ENCODE measurements at regions not wholly inside any gene's neighbourhood (a gene's known extent, or its start where the extent isn't known, plus 50 kb on each side); places are given as distances from the start of the nearest gene placed in this dataset.
A peak's percentile ranks its signal among the peaks of the same experiment; 100 is the strongest.
"Not testable (repeated sequence)": the region's sequence is repeated elsewhere in the genome, so short reads cannot be mapped to it uniquely, and the experiment has no call there.

- DNase-seq, result peak; percentile 19
These were observed 106.7 kb upstream of the SNRPN start for GRCh38 chr15:24848050-24848449.

DNA sequence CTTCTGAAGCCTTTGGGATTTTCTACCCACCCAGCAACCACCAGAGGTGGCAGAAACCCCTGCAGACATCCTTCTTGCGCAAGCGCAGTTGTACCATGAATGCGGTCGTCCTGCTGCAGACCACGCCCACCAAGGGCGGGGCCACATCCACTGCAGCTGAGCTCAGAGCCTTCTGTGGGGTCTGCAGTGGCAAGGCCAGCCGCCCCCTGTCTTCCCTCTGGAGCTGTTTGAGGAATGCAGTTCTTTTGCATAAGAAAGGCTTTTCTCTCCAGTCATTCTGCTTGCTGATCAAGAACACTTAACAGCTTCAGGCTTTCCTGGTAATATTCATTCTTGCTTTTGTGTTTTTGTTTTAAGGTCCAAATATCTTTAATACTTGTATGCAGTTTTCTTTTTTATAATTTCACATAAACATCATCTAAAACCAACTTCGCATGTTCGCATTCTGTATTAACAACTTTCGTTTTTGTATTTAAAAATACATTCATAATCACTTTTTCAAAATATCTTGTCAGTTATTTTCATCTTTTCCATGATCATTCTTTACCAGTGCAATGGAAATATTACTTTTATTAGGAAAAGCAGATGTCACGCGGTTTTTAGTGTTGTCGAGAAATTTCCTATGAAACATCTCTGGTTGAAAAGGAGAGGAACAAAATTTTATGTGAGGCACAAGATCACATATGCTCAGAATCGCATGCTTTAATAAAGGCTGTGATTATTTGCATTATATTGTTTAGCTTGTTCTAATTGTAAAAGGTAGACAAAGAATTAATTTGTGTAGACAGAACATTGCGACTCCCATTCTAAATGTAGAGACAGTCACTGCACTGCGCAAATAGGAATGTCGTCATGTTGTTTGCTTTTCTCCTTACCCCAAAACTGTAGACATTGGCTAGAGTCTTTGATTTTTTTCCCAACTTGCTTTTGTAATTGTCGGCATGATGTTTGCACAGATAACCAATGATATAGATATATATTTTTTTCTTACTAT is 98.1 kb upstream of the SNRPN start:
- no peak for DNase-seq

DNA sequence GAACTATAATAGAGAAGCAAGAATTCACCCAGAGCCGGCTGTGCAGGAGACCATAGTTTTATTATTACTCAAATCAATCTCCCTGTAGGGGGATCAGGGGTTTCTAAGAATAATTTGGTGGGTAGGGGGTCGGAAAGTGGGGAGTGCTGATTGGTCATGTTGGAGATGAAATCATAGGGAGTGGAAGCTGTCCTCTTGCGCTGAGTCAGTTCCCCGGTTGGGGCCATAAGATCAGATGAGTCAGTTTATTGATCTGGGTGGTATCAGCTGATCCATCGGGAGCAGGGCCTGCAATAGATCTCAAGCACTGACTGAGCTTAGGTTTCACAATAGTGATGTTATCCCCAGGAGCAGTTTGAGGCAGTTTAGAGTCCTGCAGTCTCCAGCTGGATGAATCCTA is 97.0 kb upstream of the SNRPN start:
- no peak for DNase-seq

DNA sequence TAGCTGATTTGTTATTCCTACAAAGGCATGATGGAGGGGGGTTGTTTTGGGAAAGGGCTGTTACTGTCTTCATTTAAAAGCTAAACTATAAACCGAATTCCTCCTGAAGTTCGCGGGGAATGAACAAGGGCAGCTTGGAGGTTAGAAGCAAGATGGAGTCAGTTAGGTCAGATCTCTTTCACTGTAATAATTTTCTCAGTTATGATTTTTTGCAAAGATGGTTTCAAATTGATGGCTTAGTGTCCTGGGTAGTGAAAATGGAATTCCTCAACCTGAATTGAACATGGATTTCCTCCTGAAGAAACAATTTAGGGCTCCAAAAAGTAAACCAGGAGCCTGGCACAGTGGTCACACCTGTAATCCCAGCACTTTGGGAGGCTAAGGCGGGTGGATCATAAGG is 96.6 kb upstream of the SNRPN start:
- DNase-seq, result not testable (repeated sequence)

DNA sequence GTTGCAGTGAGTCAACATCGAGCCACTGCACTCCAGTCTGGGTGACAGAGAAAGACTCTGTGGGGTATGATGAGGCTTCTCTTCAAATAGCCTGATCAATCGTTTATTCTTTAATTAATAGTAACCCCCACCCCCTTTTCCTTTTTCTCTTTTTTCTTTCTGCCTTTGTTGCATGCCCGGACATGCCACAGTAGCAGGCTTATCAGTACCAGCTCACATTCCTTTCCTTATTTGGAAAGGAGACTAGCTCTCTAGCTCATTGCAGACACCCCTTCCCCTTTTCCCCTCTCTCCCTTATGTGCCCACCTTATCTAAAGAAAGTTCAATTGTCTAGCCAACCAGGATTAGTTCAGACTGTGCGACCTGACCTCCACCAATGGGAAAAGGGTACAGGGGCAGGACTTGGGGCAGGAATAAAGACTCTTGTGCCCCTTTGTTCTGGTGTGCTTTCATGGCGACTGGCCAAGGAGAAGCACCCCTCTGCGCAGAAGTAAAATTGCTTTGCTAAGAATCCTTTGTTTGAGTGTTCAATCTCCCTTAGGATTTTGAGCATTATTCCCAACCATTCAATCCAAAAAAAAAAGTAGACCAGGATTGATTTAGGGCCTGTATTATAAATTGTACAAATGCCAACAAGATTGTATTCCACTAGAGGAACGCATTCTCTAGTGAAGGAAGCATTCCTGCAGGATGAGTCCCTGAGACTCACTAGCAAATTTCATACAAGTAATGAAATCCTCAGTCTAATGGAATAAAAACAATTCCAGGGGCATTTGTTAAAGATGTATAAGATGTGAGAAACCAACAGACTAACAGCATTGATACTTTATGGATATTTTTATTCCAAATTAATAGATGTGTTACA is 95.8 kb upstream of the SNRPN start:
- DNase-seq, result no peak

- no peak for DNase-seq
These were observed 93.6 kb upstream of the SNRPN start for GRCh38 chr15:24861014-24861690.

DNA sequence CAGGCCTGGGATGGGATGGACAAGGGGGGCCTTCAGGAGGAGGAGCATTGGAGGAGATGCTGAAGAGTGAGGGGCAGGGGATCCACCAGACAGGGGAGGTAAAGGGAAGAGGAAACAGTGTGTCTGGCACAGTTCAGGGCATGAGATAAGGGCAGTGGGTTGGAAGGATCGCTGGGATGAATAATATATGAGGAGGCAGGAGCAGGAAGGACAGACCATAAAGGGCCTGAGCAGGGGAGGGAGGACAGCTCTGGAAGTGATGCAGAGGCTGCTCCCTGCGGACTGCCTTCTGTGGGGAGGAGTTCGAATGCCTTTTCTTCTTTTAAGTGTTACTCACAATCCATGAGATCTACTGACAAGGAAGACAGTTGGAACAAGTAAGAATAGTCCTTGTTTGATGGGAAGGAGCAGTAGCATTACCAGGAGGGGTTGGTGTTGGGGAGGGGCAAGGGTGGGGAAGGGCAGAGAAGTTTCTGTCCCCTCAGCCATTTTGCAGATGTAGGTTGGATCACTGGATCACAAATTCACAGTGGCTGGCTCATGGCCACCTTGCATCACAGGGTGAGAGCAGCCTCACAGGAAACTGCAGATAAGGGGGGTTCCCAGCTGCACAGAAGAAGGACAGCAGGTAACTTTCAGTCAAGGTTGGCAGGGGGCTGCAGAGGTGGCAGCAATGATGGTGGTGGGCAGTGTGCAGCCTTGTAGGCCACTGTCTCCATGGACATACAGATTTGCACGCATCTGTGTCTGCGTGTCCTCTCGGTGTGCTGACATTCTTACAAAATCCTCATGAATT is 91.9 kb upstream of the SNRPN start:
- DNase-seq, result no peak

DNA sequence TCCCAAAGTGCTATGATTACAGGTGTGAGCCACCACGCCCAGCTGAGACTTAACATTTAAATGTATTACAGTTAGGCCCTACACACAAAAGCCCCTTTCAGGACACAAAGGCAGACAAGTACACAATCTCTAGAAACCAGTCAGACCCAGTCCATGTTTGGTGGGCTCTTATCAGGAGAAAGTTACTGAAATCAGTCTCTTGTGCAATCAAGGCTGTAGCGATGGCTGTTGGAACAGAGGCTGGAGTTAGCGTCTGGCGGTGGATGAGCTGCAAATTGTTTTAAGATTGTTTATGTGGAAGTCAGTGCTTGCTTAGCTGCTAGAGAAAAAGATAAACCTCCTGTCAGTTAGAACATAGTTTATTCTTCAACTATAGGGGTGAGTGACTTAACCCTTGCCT is 89.5 kb upstream of the SNRPN start:
- no peak for DNase-seq

DNA sequence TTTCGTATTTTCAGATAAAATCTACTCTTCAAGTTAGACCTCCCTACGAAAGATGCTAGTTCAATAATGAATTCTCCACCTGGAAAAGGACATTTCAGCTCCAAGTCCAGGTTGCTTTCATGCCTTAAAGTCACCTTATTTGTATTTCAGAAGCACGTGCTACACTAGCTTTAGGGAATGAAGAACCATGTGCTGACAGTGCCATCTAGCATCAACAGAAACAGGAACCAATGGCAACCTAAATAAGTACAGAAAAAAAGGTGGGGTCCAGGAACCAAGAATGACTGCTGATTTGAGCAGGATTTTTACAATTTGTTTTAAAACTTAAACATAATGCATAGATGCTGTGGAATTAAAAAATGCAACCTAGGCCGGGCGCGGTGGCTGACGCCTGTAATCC is 77.6 kb upstream of the SNRPN start:
- no peak for DNase-seq

GRCh38 chr15:24878153-24878552 is 76.6 kb upstream of the SNRPN start:
- DNase-seq, result peak; percentile 2

- DNase-seq, result no peak
These were observed 75.3 kb upstream of the SNRPN start for GRCh38 chr15:24879492-24879891.

GRCh38 chr15:24880663-24881062 is 74.1 kb upstream of the SNRPN start:
- no peak for DNase-seq

DNA sequence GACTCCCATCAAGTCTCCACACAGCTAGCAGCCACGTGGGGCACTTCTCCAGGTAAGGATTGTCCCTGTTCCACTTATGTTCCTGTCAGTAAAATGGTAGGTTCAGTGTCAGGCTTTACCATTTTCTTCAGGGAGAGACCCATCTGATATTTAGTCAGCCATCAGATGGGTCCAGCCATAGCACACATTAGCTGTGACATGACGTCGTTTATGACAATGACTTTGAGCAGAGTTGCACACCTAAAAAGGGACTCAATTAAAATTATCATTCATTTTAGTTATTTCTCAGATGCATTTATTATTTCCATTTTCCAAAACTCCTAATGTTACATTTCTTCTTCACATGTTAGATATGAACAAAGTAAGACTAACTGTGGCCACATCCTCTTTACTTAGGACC is 68.2 kb upstream of the SNRPN start:
- no peak for DNase-seq

DNA sequence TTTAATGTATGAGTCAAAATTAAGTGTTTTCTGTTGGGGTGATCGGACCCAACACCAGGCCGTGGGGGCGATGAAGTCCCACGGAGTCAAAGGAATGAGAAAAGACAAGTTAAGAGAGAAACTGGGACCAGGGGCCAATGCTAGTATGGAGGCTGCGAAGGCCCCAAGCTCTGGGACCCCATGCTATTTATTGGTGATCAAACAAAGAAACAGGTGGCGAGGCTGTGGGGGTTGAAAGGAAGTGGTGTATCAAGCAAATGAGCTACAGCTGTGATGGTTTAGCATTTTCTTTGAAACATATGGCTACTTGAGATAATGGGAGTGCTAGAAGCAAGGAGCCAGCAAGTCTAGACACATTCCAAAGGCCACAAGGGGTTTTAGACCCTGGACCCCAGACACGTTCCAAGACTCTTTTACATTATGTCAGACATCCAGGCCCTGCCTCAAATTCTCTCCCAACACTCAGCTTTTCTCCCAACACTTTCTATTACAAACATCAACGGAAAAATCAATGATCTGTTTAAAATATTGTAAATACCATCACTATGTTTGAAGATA is 56.0 kb upstream of the SNRPN start:
- no peak for DNase-seq

- no peak for DNase-seq
These were observed 55.4 kb upstream of the SNRPN start for GRCh38 chr15:24899367-24899766.

GRCh38 chr15:24899795-24900194 is 55.0 kb upstream of the SNRPN start:
- no peak for DNase-seq

GRCh38 chr15:24901409-24901808 is 53.4 kb upstream of the SNRPN start:
- DNase-seq, result no peak

Data from hematopoietic multipotent progenitor cell treated with erythropoietin and hydrocortisone succinate and interleukin-3 and kit ligand, for 6 days (in vitro differentiated cells).